KBM-7 (cell line): ENCODE measurements at regions not wholly inside any gene's neighbourhood (a gene's known extent, or its start where the extent isn't known, plus 50 kb on each side); places are given as distances from the start of the nearest gene placed in this dataset.

Experiments used
- DNase-seq: peaks from one replicate; pipeline ENCODE4 v3.0.0-alpha.2; 2015
- in situ Hi-C: fragments of 300-500 bp; cut with MboI; formaldehyde crosslinking; loops from 2 replicates; pipeline ENCODE4 v1.14.3; 2020; ENCODE audit warnings: low sequenced_read_pairs, low pct_unique_long_range_greater_than_20kb, mixed read lengths

GRCh38 chr3:193884027-193884426, 251.9 kb upstream of the HES1 start:
- no peak for DNase-seq
- in situ Hi-C loops: no loop called here

- in situ Hi-C loops: no loop called here
- DNase-seq: no peak
These were observed 251.3 kb upstream of the HES1 start for GRCh38 chr3:193884652-193885051.

GRCh38 chr3:193885832-193886231, 250.1 kb upstream of the HES1 start:
- in situ Hi-C loops: no loop called here
- no peak for DNase-seq

- in situ Hi-C loops: no loop called here
- DNase-seq: no peak
These were observed 245.7 kb upstream of the HES1 start for GRCh38 chr3:193890016-193890897.

GRCh38 chr3:193894121-193894863, 241.7 kb upstream of the HES1 start:
- peak; percentile 20 for DNase-seq
- in situ Hi-C loops: no loop called here

- no peak for DNase-seq
- in situ Hi-C loops: no loop called here
These were observed 240.5 kb upstream of the HES1 start for GRCh38 chr3:193895409-193895808.

GRCh38 chr3:193896419-193896818, 239.5 kb upstream of the HES1 start:
- DNase-seq: no peak
- in situ Hi-C loops: no loop called here

- no peak for DNase-seq
- in situ Hi-C loops: no loop called here
These were observed 238.7 kb upstream of the HES1 start for GRCh38 chr3:193897288-193897687.

- no peak for DNase-seq
- in situ Hi-C loops: no loop called here
These were observed 238.2 kb upstream of the HES1 start for GRCh38 chr3:193897731-193898180.

GRCh38 chr3:193899001-193899400, 236.9 kb upstream of the HES1 start:
- in situ Hi-C loops: no loop called here
- DNase-seq: no peak

GRCh38 chr3:193901007-193901406, 234.9 kb upstream of the HES1 start:
- no peak for DNase-seq
- in situ Hi-C loops: no loop called here

- DNase-seq: no peak
- in situ Hi-C loops: no loop called here
These were observed 233.1 kb upstream of the HES1 start for GRCh38 chr3:193902607-193903511.

- no peak for DNase-seq
- in situ Hi-C loops: no loop called here
These were observed 232.5 kb upstream of the HES1 start for GRCh38 chr3:193903512-193903817.

GRCh38 chr3:193903966-193904365, 232.0 kb upstream of the HES1 start:
- in situ Hi-C loops: no loop called here
- no peak for DNase-seq

GRCh38 chr3:193905541-193906396, 230.2 kb upstream of the HES1 start:
- in situ Hi-C loops: no loop called here
- no peak for DNase-seq

GRCh38 chr3:193906849-193907410, 229.0 kb upstream of the HES1 start:
- no peak for DNase-seq
- in situ Hi-C loops: no loop called here

GRCh38 chr3:193908181-193908744, 227.7 kb upstream of the HES1 start:
- in situ Hi-C loops: no loop called here

GRCh38 chr3:193909387-193909786, 226.6 kb upstream of the HES1 start:
- DNase-seq: no peak
- in situ Hi-C loops: no loop called here

More at GRCh38 chr3:193908181-193908744, 227.7 kb upstream of the HES1 start:
- no peak for DNase-seq
